Stimulated activated memory B cell treated with anti-CD40 and anti-IgM and Interleukin-4, amounts not matched to agents 10 μg/mL and 1 μg/mL and 100 μg/mL, for 72 hours (primary cell): ENCODE measurements at regions not wholly inside any gene's neighbourhood (a gene's known extent, or its start where the extent isn't known, plus 50 kb on each side); places are given as distances from the start of the nearest gene placed in this dataset.

Experiments
- ATAC-seq: fragments of 150-1000 bp; cut with Tn5 transposase; 2 replicates; pipeline ENCODE4 v1.10.0; 2021
- H3K27ac Mint-ChIP-seq: one replicate; pipeline ENCODE4 v1.8.0; 2022; ENCODE audit warnings: mild to moderate bottlenecking, mixed read lengths
- H3K27me3 Mint-ChIP-seq: one replicate; pipeline ENCODE4 v1.8.0; 2022; ENCODE audit warnings: mixed read lengths
- H3K36me3 Mint-ChIP-seq: one replicate; pipeline ENCODE4 v1.8.0; 2022; ENCODE audit warnings: mixed read lengths
- H3K4me1 Mint-ChIP-seq: one replicate; pipeline ENCODE4 v1.8.0; 2022; ENCODE audit warnings: mixed read lengths
- H3K4me3 Mint-ChIP-seq: one replicate; pipeline ENCODE4 v1.8.0; 2022; ENCODE audit warnings: mild to moderate bottlenecking, moderate library complexity, mixed read lengths
- H3K9me3 Mint-ChIP-seq: one replicate; pipeline ENCODE4 v1.8.0; 2022; ENCODE audit warnings: mixed read lengths

DNA sequence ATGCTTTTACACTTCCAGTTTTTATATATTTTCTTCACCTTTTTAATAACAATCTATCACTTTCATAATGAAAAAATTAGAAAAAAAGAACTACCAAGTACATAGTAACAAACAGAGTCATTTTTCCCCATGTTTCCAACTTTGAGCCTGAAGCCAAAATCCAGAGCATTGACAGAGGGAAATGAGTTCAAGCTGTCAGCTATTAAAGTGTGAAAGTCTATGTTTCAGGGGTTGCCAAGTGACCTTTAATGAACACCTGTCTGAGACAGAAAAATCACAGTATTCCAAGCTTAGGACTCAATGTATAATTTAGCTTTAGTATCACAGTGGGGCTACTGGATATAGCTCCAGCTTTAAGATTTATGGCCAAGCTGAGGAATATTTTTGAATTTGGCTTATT lies 128.3 kb upstream of the GADL1 start:
- no peaks in the 10 kb centered on the region for H3K9me3 Mint-ChIP-seq
- ATAC-seq: no peak
- H3K27ac Mint-ChIP-seq: no peak overlapping the region
- no peak overlapping the region for H3K4me3 Mint-ChIP-seq
- no peaks in the 10 kb centered on the region for H3K36me3 Mint-ChIP-seq
- no peaks in the 10 kb centered on the region for H3K27me3 Mint-ChIP-seq
- no peaks in the 10 kb centered on the region for H3K4me1 Mint-ChIP-seq

DNA sequence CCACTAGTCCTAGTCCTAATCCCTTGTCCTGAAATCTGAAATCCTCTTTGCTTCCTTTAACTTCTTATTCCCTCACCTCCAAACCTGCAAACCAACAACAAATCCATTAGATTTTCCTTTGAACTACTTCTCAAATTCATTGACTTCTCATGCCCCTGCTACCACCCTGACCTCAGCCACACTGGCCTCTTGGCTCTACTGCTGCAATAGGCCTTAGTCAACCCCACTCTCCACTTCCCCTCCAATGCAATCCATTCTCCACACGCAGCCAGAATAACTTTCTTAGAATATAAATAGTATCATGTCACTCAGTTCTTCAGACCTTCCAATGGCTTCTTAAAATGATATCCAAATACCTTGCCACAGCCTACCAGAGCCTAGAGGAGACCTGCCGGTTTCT lies 131.1 kb upstream of the GADL1 start:
- no peak for ATAC-seq

GRCh38 chr3:31027191-31027761 lies 132.8 kb upstream of the GADL1 start:
- Mint-ChIP-seq H3K27me3 (no peaks in the 10 kb centered on the region), H3K36me3 (no peaks in the 10 kb centered on the region), H3K4me3 (no peak overlapping the region), H3K4me1 (no peaks in the 10 kb centered on the region), H3K9me3 (no peaks in the 10 kb centered on the region), H3K27ac (no peak overlapping the region)
- no peak for ATAC-seq

More for the DNA sequence above, 131.1 kb upstream of the GADL1 start:
- no peak overlapping the region for H3K4me3 Mint-ChIP-seq
- no peaks in the 10 kb centered on the region for H3K36me3 Mint-ChIP-seq
- no peaks in the 10 kb centered on the region for H3K27me3 Mint-ChIP-seq
- H3K9me3 Mint-ChIP-seq: no peaks in the 10 kb centered on the region
- no peaks in the 10 kb centered on the region for H3K4me1 Mint-ChIP-seq
- no peak overlapping the region for H3K27ac Mint-ChIP-seq

- Mint-ChIP-seq H3K4me3 (no peak overlapping the region), H3K36me3 (no peaks in the 10 kb centered on the region), H3K27ac (no peak overlapping the region), H3K27me3 (no peaks in the 10 kb centered on the region), H3K9me3 (no peaks in the 10 kb centered on the region), H3K4me1 (no peaks in the 10 kb centered on the region)
- ATAC-seq: no peak
Observed at GRCh38 chr3:31027914-31028313, 133.5 kb upstream of the GADL1 start.

- Mint-ChIP-seq H3K36me3 (no peaks in the 10 kb centered on the region), H3K27ac (no peak overlapping the region), H3K27me3 (no peaks in the 10 kb centered on the region), H3K4me1 (no peaks in the 10 kb centered on the region), H3K9me3 (no peaks in the 10 kb centered on the region), H3K4me3 (no peak overlapping the region)
- ATAC-seq: no peak
Observed at GRCh38 chr3:31028766-31029165, 134.3 kb upstream of the GADL1 start.

DNA sequence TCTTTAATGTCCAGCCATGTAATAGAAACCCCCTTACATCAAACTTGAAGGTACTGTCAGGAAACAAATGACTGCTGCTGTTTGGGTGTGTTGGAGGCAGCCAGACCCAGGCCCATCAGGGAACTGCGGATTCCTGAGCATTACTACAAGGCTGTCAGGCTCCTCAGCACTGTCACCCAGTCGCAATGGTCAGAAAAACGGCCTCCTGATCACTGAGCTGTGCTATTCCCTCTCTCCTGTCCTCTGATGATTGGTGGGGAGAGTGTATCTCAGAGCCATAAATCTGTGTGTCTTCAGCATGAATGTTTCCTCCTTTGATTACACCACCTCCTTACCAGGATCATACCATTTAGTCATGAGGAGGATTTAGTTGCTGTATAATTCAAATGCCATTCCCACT lies 135.2 kb upstream of the GADL1 start:
- Mint-ChIP-seq H3K4me1 (no peaks in the 10 kb centered on the region), H3K9me3 (no peaks in the 10 kb centered on the region), H3K27me3 (no peaks in the 10 kb centered on the region), H3K27ac (no peak overlapping the region), H3K4me3 (no peak overlapping the region), H3K36me3 (no peaks in the 10 kb centered on the region)
- peak; percentile 27 for ATAC-seq

- H3K4me3 Mint-ChIP-seq: no peak overlapping the region
- no peak for ATAC-seq
- H3K36me3 Mint-ChIP-seq: no peaks in the 10 kb centered on the region
- no peaks in the 10 kb centered on the region for H3K9me3 Mint-ChIP-seq
- H3K4me1 Mint-ChIP-seq: no peaks in the 10 kb centered on the region
- no peak overlapping the region for H3K27ac Mint-ChIP-seq
- no peaks in the 10 kb centered on the region for H3K27me3 Mint-ChIP-seq
Observed at GRCh38 chr3:31035681-31036080, 141.2 kb upstream of the GADL1 start.

GRCh38 chr3:31038086-31038739 lies 143.8 kb upstream of the GADL1 start:
- Mint-ChIP-seq H3K27ac (no peak overlapping the region), H3K27me3 (no peaks in the 10 kb centered on the region), H3K36me3 (no peaks in the 10 kb centered on the region), H3K9me3 (peaks cover 9% of the 10 kb centered on the region), H3K4me1 (no peaks in the 10 kb centered on the region), H3K4me3 (no peak overlapping the region)
- ATAC-seq: no peak

- no peaks in the 10 kb centered on the region for H3K27me3 Mint-ChIP-seq
- ATAC-seq: no peak
- peaks cover 9% of the 10 kb centered on the region for H3K9me3 Mint-ChIP-seq
- H3K4me3 Mint-ChIP-seq: no peak overlapping the region
- no peaks in the 10 kb centered on the region for H3K4me1 Mint-ChIP-seq
- no peaks in the 10 kb centered on the region for H3K36me3 Mint-ChIP-seq
- H3K27ac Mint-ChIP-seq: no peak overlapping the region
Observed at GRCh38 chr3:31039145-31039544, 144.7 kb upstream of the GADL1 start.

DNA sequence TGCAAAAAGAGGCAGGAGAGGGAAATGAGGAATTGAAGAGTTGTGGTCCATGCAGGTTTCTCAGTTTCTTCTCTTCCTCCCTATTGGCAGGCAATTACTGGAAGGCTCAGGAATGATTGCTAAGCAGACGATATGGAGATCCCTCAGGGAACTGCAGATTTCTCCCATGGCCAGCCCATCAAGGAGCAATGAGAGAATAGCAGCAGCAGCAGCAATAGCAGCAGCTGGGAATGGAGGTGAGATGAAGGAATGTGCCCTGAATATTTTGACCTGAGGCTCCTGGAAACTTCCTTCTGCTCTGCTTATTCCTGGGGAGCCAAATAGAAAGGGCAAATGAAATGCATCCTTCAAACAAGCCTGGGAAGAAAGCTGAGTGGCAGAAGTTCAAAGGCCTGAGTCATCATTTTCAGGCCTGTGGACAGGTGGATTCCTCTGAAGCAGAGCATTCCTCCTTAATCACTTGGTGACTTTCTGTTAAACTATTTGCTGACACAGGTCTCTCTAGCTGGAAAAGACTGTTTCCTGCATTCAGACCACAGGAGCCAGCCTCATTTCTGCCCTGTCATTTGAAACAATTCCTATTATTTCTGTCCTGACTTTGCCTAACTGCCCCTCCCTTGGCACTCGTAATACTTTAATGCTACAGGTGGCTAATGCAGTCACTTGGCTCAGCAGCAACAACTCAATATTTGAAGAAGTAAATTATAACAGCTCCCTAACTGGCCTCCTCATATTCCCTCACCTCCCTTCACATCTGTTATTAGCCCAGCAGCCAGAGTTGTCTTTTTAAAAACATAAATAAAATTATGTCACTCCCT lies 146.9 kb upstream of the GADL1 start:
- ATAC-seq: no peak
- Mint-ChIP-seq H3K36me3 (no peaks in the 10 kb centered on the region), H3K27ac (no peak overlapping the region), H3K4me1 (no peaks in the 10 kb centered on the region), H3K27me3 (no peaks in the 10 kb centered on the region), H3K4me3 (no peak overlapping the region), H3K9me3 (peaks cover 9% of the 10 kb centered on the region)

DNA sequence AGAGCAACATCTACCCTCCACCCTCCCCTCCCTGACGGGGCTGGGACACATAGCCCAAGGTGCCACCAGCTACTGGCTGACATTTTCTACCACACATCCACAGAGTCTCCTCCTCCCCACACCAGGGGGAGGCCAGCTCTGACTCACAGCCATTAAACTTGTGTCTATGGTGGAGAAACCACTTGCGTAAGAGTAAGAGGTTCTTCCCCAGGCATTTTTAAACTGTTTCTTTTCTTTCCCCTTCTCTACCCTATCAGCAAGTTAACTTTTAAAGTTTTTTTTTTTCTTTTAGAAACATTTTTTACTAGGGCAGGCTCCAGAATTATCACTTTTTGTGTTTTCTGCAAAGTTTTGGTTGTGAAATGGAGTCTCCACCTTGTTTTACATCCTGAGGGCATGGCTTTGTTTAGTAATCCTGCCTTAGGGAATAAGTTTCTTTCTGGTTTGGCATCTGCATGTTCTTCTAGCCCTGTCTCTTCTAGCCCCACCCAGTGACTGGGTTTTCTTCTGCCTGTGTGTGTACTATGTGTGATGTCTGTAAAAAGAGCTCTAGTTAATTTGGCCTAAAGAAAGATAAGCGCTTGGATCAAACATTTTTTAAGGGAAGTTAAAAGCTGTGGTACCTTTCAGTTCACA lies 148.8 kb upstream of the GADL1 start:
- Mint-ChIP-seq H3K36me3 (no peaks in the 10 kb centered on the region), H3K4me1 (no peaks in the 10 kb centered on the region), H3K27ac (no peak overlapping the region), H3K4me3 (no peak overlapping the region), H3K9me3 (peaks cover 9% of the 10 kb centered on the region), H3K27me3 (peaks cover 14% of the 10 kb centered on the region)
- ATAC-seq: no peak

DNA sequence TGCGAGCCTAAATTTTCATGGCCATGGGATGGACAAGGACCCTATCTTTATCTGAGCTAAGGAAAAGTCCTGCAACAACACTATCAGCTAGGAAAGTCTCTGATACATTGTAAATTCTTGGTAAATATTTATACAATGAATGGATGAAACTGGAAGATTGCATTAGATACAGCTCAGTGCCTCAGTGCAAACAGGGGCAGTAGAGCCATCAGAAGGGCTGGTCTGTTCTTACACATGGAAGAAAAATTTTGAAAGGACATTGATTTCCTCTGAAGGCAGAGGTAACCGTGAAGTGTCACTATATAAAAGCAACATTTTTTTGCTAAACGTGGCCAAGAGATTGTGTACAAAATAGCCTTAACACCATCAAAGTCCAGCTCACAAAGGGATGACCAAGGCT lies 153.2 kb upstream of the GADL1 start:
- no peak overlapping the region for H3K27ac Mint-ChIP-seq
- no peaks in the 10 kb centered on the region for H3K36me3 Mint-ChIP-seq
- no peaks in the 10 kb centered on the region for H3K4me1 Mint-ChIP-seq
- peaks cover 9% of the 10 kb centered on the region for H3K9me3 Mint-ChIP-seq
- peaks cover 19% of the 10 kb centered on the region for H3K27me3 Mint-ChIP-seq
- ATAC-seq: no peak
- no peak overlapping the region for H3K4me3 Mint-ChIP-seq

DNA sequence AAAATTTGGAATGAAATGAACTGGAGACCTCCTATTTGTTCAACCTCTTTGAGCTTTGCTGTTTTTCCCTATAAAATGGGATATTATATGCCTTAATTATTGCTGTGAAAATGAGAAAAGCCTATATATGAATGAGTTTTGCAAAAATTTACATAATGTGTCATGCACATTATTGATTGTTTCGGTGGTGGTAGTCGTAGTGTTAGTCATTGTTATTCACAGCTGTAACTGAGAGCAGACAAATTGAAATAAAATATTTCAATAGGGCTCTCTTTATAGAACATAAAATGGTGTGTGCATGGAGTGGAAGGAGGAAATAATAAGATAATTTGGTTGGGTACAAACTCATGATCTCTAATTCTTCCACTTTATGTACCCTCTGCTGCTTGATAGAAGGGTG lies 153.7 kb upstream of the GADL1 start:
- H3K4me1 Mint-ChIP-seq: no peaks in the 10 kb centered on the region
- no peak overlapping the region for H3K27ac Mint-ChIP-seq
- H3K9me3 Mint-ChIP-seq: peaks cover 4% of the 10 kb centered on the region

DNA sequence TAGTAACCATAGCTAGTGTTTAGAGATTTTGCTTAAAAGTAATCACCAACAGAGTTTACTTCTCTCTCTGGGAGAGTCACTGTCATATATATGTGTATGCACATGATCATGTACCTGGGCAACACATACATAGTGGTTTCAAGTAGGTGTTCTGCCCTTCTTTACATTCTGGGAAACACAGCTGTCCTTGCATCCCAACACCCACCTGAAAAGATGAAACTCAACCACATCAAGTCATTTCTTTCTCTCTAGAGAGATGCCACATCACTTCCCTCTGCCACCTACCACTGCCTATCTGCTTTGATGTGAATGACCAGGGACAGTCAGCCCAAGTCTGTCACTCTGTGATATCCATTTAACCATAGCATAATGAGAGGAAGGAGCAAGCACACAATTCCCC lies 155.8 kb upstream of the GADL1 start:
- Mint-ChIP-seq H3K4me3 (no peak overlapping the region), H3K27me3 (peaks cover 19% of the 10 kb centered on the region), H3K36me3 (no peaks in the 10 kb centered on the region), H3K9me3 (peaks cover 4% of the 10 kb centered on the region), H3K27ac (no peak overlapping the region), H3K4me1 (no peaks in the 10 kb centered on the region)
- no peak for ATAC-seq

More for the DNA sequence above, 153.7 kb upstream of the GADL1 start:
- Mint-ChIP-seq H3K27me3 (peaks cover 19% of the 10 kb centered on the region), H3K36me3 (no peaks in the 10 kb centered on the region), H3K4me3 (no peak overlapping the region)
- no peak for ATAC-seq

DNA sequence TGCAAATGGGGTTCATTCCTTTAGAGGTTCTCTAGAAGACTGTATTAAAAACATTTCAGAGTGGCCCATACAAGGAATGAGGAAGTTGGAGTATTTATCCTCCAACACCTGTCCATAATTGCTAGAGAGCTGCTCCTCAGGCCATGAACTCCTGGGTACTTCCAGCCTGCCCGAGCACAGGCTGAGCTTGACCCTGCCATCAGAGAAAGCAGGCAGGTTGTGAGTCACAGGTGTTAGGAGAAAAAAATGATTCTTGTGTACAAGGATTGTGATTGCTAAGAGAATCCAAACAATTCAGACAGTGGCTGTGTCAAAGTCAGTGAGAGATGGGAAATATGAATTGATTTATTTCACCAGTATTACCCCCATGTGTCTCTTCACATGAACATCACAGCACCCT lies 156.8 kb upstream of the GADL1 start:
- no peak for ATAC-seq
- Mint-ChIP-seq H3K36me3 (no peaks in the 10 kb centered on the region), H3K27me3 (peaks cover 19% of the 10 kb centered on the region), H3K4me1 (no peaks in the 10 kb centered on the region), H3K9me3 (peaks cover 7% of the 10 kb centered on the region), H3K4me3 (no peak overlapping the region), H3K27ac (no peak overlapping the region)
